ENCODE measurements at regions not wholly inside any gene's neighbourhood (a gene's known extent, or its start where the extent isn't known, plus 50 kb on each side); places are given as distances from the start of the nearest gene placed in this dataset.

DNA sequence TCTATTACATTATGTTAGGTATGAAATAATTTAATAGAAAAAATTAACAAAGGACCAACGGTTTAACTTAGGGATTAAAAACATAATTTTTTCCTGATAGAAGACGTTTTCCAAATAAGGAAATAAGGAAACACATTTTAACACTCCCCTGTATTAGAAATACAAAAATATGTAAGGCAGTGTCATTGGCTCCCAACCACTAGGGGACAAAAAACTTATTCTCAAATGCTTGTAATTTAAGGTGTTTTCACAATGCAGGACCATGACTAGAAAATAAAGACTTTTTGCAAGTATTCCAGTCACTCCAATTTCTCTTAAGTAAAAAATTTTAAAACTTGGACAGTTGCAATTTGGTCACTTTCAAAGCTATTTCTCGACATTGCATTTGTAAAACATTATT, 98.8 kb upstream of the ODAD2 start:
- Histone ChIP-seq H3K36me3 (no peaks in the 10 kb centered on the region), H3K27ac (no peak overlapping the region), H3K9me3 (no peaks in the 10 kb centered on the region), H3K27me3 (no peaks in the 10 kb centered on the region), H3K4me1 (ENCODE audit: control insufficient read depth in 1 of 2, insufficient read depth in 1 of 2, low read depth in 1 of 2, low read length in 1 of 2) (no peaks in the 10 kb centered on the region), H3K4me3 (ENCODE audit: low read depth in 1 of 2, low read length in 1 of 2) (no peak overlapping the region)
- TF ChIP-seq, protein P1, sequence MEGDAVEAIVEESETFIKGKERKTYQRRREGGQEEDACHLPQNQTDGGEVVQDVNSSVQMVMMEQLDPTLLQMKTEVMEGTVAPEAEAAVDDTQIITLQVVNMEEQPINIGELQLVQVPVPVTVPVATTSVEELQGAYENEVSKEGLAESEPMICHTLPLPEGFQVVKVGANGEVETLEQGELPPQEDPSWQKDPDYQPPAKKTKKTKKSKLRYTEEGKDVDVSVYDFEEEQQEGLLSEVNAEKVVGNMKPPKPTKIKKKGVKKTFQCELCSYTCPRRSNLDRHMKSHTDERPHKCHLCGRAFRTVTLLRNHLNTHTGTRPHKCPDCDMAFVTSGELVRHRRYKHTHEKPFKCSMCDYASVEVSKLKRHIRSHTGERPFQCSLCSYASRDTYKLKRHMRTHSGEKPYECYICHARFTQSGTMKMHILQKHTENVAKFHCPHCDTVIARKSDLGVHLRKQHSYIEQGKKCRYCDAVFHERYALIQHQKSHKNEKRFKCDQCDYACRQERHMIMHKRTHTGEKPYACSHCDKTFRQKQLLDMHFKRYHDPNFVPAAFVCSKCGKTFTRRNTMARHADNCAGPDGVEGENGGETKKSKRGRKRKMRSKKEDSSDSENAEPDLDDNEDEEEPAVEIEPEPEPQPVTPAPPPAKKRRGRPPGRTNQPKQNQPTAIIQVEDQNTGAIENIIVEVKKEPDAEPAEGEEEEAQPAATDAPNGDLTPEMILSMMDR (IDR thresholded peaks at IDR 0.05) = no peak

- H3K4me1 ChIP-seq (ENCODE audit: control insufficient read depth in 1 of 2, insufficient read depth in 1 of 2, low read depth in 1 of 2, low read length in 1 of 2) = no peaks in the 10 kb centered on the region
- H3K27me3 ChIP-seq = no peaks in the 10 kb centered on the region
- H3K4me3 ChIP-seq (ENCODE audit: low read depth in 1 of 2, low read length in 1 of 2) = no peak overlapping the region
- no peaks in the 10 kb centered on the region for H3K36me3 ChIP-seq
- TF ChIP-seq, protein P1 (IDR thresholded peaks at IDR 0.05) = no peak
- no peak overlapping the region for H3K27ac ChIP-seq
- H3K9me3 ChIP-seq = no peaks in the 10 kb centered on the region
Observed at GRCh38 chr10:28095791-28096378, 97.0 kb upstream of the ODAD2 start.

GRCh38 chr10:28094121-28094520, 95.2 kb upstream of the ODAD2 start:
- no peak overlapping the region for H3K4me3 ChIP-seq (ENCODE audit: low read depth in 1 of 2, low read length in 1 of 2)
- H3K9me3 ChIP-seq = no peaks in the 10 kb centered on the region
- peaks cover 9% of the 10 kb centered on the region for H3K36me3 ChIP-seq
- H3K27me3 ChIP-seq = no peaks in the 10 kb centered on the region
- TF ChIP-seq, protein P1 (IDR thresholded peaks at IDR 0.05) = no peak
- H3K4me1 ChIP-seq (ENCODE audit: control insufficient read depth in 1 of 2, insufficient read depth in 1 of 2, low read depth in 1 of 2, low read length in 1 of 2) = no peaks in the 10 kb centered on the region
- H3K27ac ChIP-seq = no peak overlapping the region

DNA sequence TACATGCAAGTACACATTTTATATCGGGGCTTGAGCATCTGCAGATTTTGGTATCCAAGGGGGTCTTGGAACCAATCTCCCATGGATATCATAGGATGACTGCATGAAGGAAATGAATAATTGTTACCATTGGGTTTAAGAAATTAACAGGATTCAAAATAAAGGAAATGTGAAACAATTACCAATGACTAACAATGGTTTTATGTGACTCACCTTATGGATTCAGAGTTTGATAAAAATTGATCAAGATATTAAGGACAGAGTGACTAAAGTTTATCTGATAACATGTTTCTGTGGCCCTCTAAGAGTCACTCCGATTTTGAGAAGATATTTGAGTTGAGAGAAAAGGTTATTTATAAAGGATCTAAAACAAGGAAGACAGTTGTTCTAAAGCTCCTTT, 93.0 kb upstream of the ODAD2 start:
- peaks cover 28% of the 10 kb centered on the region for H3K36me3 ChIP-seq
- no peaks in the 10 kb centered on the region for H3K9me3 ChIP-seq
- no peak overlapping the region for H3K27ac ChIP-seq
- H3K4me3 ChIP-seq (ENCODE audit: low read depth in 1 of 2, low read length in 1 of 2) = no peak overlapping the region
- TF ChIP-seq, protein P1 (IDR thresholded peaks at IDR 0.05) = no peak
- H3K4me1 ChIP-seq (ENCODE audit: control insufficient read depth in 1 of 2, insufficient read depth in 1 of 2, low read depth in 1 of 2, low read length in 1 of 2) = peaks cover 4 to 7% of the 10 kb centered on the region in 2 experiments
- H3K27me3 ChIP-seq = no peaks in the 10 kb centered on the region

- TF ChIP-seq, protein P1 (IDR thresholded peaks at IDR 0.05) = no peak
- H3K4me3 ChIP-seq (ENCODE audit: low read depth in 1 of 2, low read length in 1 of 2) = no peak overlapping the region
- H3K27me3 ChIP-seq = no peaks in the 10 kb centered on the region
- no peak overlapping the region for H3K27ac ChIP-seq
- H3K36me3 ChIP-seq = peaks cover 35% of the 10 kb centered on the region
- H3K9me3 ChIP-seq = no peaks in the 10 kb centered on the region
- peaks cover 4 to 7% of the 10 kb centered on the region in 2 experiments for H3K4me1 ChIP-seq (ENCODE audit: control insufficient read depth in 1 of 2, insufficient read depth in 1 of 2, low read depth in 1 of 2, low read length in 1 of 2)
Observed at GRCh38 chr10:28090506-28090905, 91.6 kb upstream of the ODAD2 start.

Measured in neutrophil (primary cell).